M059J (cell line): ENCODE measurements at regions not wholly inside any gene's neighbourhood (a gene's known extent, or its start where the extent isn't known, plus 50 kb on each side); places are given as distances from the start of the nearest gene placed in this dataset.

ENCODE experiments used
- DNase-seq: peaks from one replicate; pipeline ENCODE4 v3.0.0-alpha.2; 2012; ENCODE audit warnings: low read depth

GRCh38 chrX:139290310-139290709 lies 240.2 kb upstream of the F9 start:
- DNase-seq, result peak; percentile 82

- DNase-seq, result no peak
Observed at GRCh38 chrX:139287155-139287924, 243.2 kb upstream of the F9 start.

- DNase-seq, result peak; percentile 4
Observed at GRCh38 chrX:139286342-139286741, 244.2 kb upstream of the F9 start.

- DNase-seq, result no peak
Observed at GRCh38 chrX:139267851-139268250, 262.7 kb upstream of the F9 start.

GRCh38 chrX:139246295-139246694 lies 284.2 kb upstream of the F9 start:
- peak; percentile 25 for DNase-seq

- no peak for DNase-seq
Observed at GRCh38 chrX:139237141-139237540, 293.4 kb upstream of the F9 start.

- no peak for DNase-seq
Observed at GRCh38 chrX:139234898-139235297, 295.6 kb upstream of the F9 start.

- peak; percentile 11 for DNase-seq
Observed at GRCh38 chrX:139224953-139225665, 305.4 kb upstream of the F9 start.

GRCh38 chrX:139222511-139223200 lies 307.9 kb upstream of the F9 start:
- DNase-seq, result no peak

- DNase-seq, result no peak
Observed at GRCh38 chrX:139213241-139213709, 317.3 kb upstream of the F9 start.

- no peak for DNase-seq
Observed at GRCh38 chrX:139211568-139212182, 318.9 kb upstream of the F9 start.

GRCh38 chrX:139209342-139209741 lies 321.2 kb upstream of the F9 start:
- DNase-seq, result no peak

- DNase-seq, result no peak
Observed at GRCh38 chrX:139207655-139208054, 322.9 kb upstream of the F9 start.

GRCh38 chrX:139206914-139207313 lies 323.6 kb upstream of the F9 start:
- DNase-seq, result no peak

GRCh38 chrX:139204898-139205667 lies 325.5 kb upstream of the F9 start:
- peak; percentile 75 for DNase-seq

- no peak for DNase-seq
Observed at GRCh38 chrX:139204571-139204897, 326.0 kb upstream of the F9 start.

GRCh38 chrX:139203651-139204570 lies 326.6 kb upstream of the F9 start:
- peak; percentile 53 for DNase-seq

- no peak for DNase-seq
Observed at GRCh38 chrX:139202742-139203420, 327.7 kb upstream of the F9 start.

- DNase-seq, result peak; percentile 52
Observed at GRCh38 chrX:139201924-139202323, 328.6 kb upstream of the F9 start.

GRCh38 chrX:139200793-139201192 lies 329.7 kb upstream of the F9 start:
- DNase-seq, result peak; percentile 84
